ENCODE measurements at regions not wholly inside any gene's neighbourhood (a gene's known extent, or its start where the extent isn't known, plus 50 kb on each side); places are given as distances from the start of the nearest gene placed in this dataset.

GRCh38 chr9:89845321-89845720 lies 240.5 kb downstream of the GADD45G start:
- no peak for DNase-seq (ENCODE audit: low spot score)
- intact Hi-C loops (cut with micrococcal nuclease; ENCODE audit: unreplicated experiment): no loop called here
- Histone ChIP-seq H3K79me2 (ENCODE audit: insufficient read depth, low read depth, low read length) (no peaks in the 10 kb centered on the region), H3K36me3 (ENCODE audit: insufficient read depth, low read length) (no peaks in the 10 kb centered on the region), H3K4me2 (ENCODE audit: low read length) (no peak overlapping the region), H4K20me1 (ENCODE audit: insufficient read depth, low read length) (no peaks in the 10 kb centered on the region), H3K27ac (ENCODE audit: low read depth, low read length, poor library complexity, severe bottlenecking) (no peak overlapping the region), H3K4me1 (ENCODE audit: insufficient read depth, low read length, poor library complexity, severe bottlenecking) (no peaks in the 10 kb centered on the region), H3K9me3 (ENCODE audit: low read length) (no peaks in the 10 kb centered on the region), H3K9me2 (ENCODE audit: insufficient read depth, low read length) (no peaks in the 10 kb centered on the region), H2AFZ (ENCODE audit: low read length) (no peak overlapping the region), H3K4me3 (ENCODE audit: low read depth, low read length, poor library complexity, severe bottlenecking) (no peak overlapping the region)
- TF ChIP-seq EZH2phosphoT487 (IDR thresholded peaks at IDR 0.05; ENCODE audit: borderline replicate concordance, low read depth, low read length) (no peak), CTCF (conservative IDR thresholded peaks at IDR 0.05; ENCODE audit: low read length) (no peak)
- ChIA-PET CTCF (ENCODE audit: unreplicated experiment) (no interaction called here), POLR2A (interaction anchor here (0.6 kb wide), 1 partner anchor 17 kb away, joined by 3 read pairs; no protein-coding TSS in a partner anchor)
- no TSS peak for BruUV-seq (replicated peaks)

GRCh38 chr9:89845862-89846261 lies 241.1 kb downstream of the GADD45G start:
- no TSS peak for BruUV-seq (replicated peaks)
- H3K36me3 ChIP-seq (ENCODE audit: insufficient read depth, low read length): no peaks in the 10 kb centered on the region

More at GRCh38 chr9:89845862-89846261, 241.1 kb downstream of the GADD45G start:
- TF ChIP-seq EZH2phosphoT487 (IDR thresholded peaks at IDR 0.05; ENCODE audit: borderline replicate concordance, low read depth, low read length) (no peak), CTCF (conservative IDR thresholded peaks at IDR 0.05; ENCODE audit: low read length) (no peak)
- CTCF ChIA-PET (ENCODE audit: unreplicated experiment): no interaction called here
- Histone ChIP-seq H3K9me3 (ENCODE audit: low read length) (no peaks in the 10 kb centered on the region), H3K9me2 (ENCODE audit: insufficient read depth, low read length) (no peaks in the 10 kb centered on the region), H3K79me2 (ENCODE audit: insufficient read depth, low read depth, low read length) (no peaks in the 10 kb centered on the region), H4K20me1 (ENCODE audit: insufficient read depth, low read length) (no peaks in the 10 kb centered on the region), H3K4me3 (ENCODE audit: low read depth, low read length, poor library complexity, severe bottlenecking) (no peak overlapping the region), H3K4me1 (ENCODE audit: insufficient read depth, low read length, poor library complexity, severe bottlenecking) (no peaks in the 10 kb centered on the region), H3K27ac (ENCODE audit: low read depth, low read length, poor library complexity, severe bottlenecking) (no peak overlapping the region), H2AFZ (ENCODE audit: low read length) (no peak overlapping the region), H3K4me2 (ENCODE audit: low read length) (no peak overlapping the region)
- no peak for DNase-seq (ENCODE audit: low spot score)
- POLR2A ChIA-PET: no interaction called here
- intact Hi-C loops (cut with micrococcal nuclease; ENCODE audit: unreplicated experiment): no loop called here

Measured in OCI-LY7 (cell line).